Thyroid gland (tissue), 4 donors: ENCODE measurements at regions not wholly inside any gene's neighbourhood (a gene's known extent, or its start where the extent isn't known, plus 50 kb on each side); places are given as distances from the start of the nearest gene placed in this dataset.

ENCODE experiments used
- CTCF ChIP-seq, 6 experiments: fragments of 200-600 bp in 3 of 6; fragments of 450-650 bp in 3 of 6; sonication (generic) in 3 of 6; IDR thresholded peaks; one replicate each; pipeline ENCODE4 v1.5.1; 2016 to 2019; ENCODE audit warnings: antibody characterized with exemption in 6 of 6, mild to moderate bottlenecking in 2 of 6, inconsistent platforms in 1 of 6, moderate library complexity in 1 of 6
- POLR2A ChIP-seq, 2 donors: fragments of 450-650 bp; IDR thresholded peaks; one replicate each; pipeline ENCODE4 v1.6.1; 2017; ENCODE audit warnings: antibody characterized with exemption in 2 of 2, mild to moderate bottlenecking in 2 of 2, moderate library complexity in 1 of 2

DNA sequence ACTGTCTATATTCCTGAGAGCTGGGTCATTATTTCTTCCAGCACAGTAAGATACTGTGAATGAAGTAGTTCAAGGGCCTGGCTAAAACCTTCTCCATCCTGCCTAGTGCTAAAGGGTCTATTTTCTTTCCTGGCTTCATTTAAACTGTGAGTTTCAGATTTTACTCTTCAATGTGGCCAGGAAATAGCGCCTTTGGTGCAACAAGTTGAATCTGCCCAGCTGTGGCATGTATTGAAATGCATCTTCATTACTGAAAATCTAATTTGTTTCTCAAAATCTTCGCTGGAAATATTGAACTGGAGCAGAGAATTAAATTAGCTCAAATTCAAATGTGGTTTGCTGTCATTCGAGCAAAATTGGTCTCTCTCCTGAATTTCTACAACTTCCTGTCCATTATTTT is 114.6 kb upstream of the KCNG1 start:
- TF ChIP-seq CTCF (IDR thresholded peaks at IDR 0.05), result no peak
- TF ChIP-seq POLR2A (IDR thresholded peaks at IDR 0.05), result no peak
